Karpas-422 (cell line): ENCODE measurements at regions not wholly inside any gene's neighbourhood (a gene's known extent, or its start where the extent isn't known, plus 50 kb on each side); places are given as distances from the start of the nearest gene placed in this dataset.
"Not testable (repeated sequence)": the region's sequence is repeated elsewhere in the genome, so short reads cannot be mapped to it uniquely, and the experiment has no call there.

Source experiments
- DNase-seq: peaks from one replicate; pipeline ENCODE4 v3.0.0-alpha.2; 2015
- H2AFZ ChIP-seq: fragments of 200-600 bp; sonication (generic); 2 replicates; pipeline ENCODE4 v1.6.1; 2014; ENCODE audit warnings: antibody characterized with exemption, low read length, mixed read lengths
- H3K27ac ChIP-seq: fragments of 200-600 bp; sonication (generic); 2 replicates; pipeline ENCODE4 v1.5.1; 2014; ENCODE audit warnings: mild to moderate bottlenecking, low read length, moderate library complexity
- H3K27me3 ChIP-seq: fragments of 200-600 bp; sonication (generic); 2 replicates; pipeline ENCODE4 v1.6.1; 2014; ENCODE audit warnings: low read length, mixed read lengths
- H3K36me3 ChIP-seq: fragments of 200-600 bp; sonication (generic); 2 replicates; pipeline ENCODE4 v1.6.1; 2014; ENCODE audit warnings: low read length, mixed read lengths; ENCODE audit not compliant: insufficient read depth
- H3K4me1 ChIP-seq: fragments of 200-600 bp; sonication (generic); 2 replicates; pipeline ENCODE4 v1.6.1; 2014; ENCODE audit warnings: mild to moderate bottlenecking, low read length, mixed read lengths
- H3K4me2 ChIP-seq: fragments of 200-600 bp; sonication (generic); 2 replicates; pipeline ENCODE4 v1.6.1; 2014; ENCODE audit warnings: low read length, low read depth, mild to moderate bottlenecking; ENCODE audit not compliant: poor library complexity, severe bottlenecking
- H3K4me3 ChIP-seq: fragments of 200-600 bp; sonication (generic); 2 replicates; pipeline ENCODE4 v1.5.1; 2014; ENCODE audit warnings: mild to moderate bottlenecking, antibody characterized with exemption, low read length, mixed read lengths
- H3K79me2 ChIP-seq: fragments of 200-600 bp; sonication (generic); 2 replicates; pipeline ENCODE4 v1.6.1; 2014; ENCODE audit warnings: mild to moderate bottlenecking, low read length, mixed read lengths
- H3K9ac ChIP-seq: fragments of 200-600 bp; sonication (generic); 2 replicates; pipeline ENCODE4 v1.6.0; 2014; ENCODE audit warnings: low read length
- H3K9me2 ChIP-seq: fragments of 200-600 bp; sonication (generic), shearing (Covaris generic); replicated peaks from 2 replicates; pipeline ENCODE4 v1.6.0; 2014; ENCODE audit warnings: mild to moderate bottlenecking, low read length, moderate library complexity; ENCODE audit not compliant: insufficient read depth
- H3K9me3 ChIP-seq: fragments of 300-700, 200-600 bp; sonication (generic); 2 replicates; pipeline ENCODE4 v1.6.1; 2014; ENCODE audit warnings: low read length, mixed read lengths
- H4K20me1 ChIP-seq: fragments of 200-600 bp; sonication (generic); 2 replicates; pipeline ENCODE4 v1.6.1; 2014; ENCODE audit warnings: mild to moderate bottlenecking, antibody characterized with exemption, low read length, low read depth; ENCODE audit not compliant: insufficient read depth

GRCh38 chr12:20003252-20003651 is 365.1 kb upstream of the PDE3A start:
- no peak for DNase-seq
- H3K9ac ChIP-seq: no peak overlapping the region
- H3K4me3 ChIP-seq: no peak overlapping the region
- peaks cover 5% of the 10 kb centered on the region; the same call in 1 of the 2 replicates for H3K9me3 ChIP-seq
- no peak overlapping the region for H2AFZ ChIP-seq
- H3K27ac ChIP-seq: no peak overlapping the region
- no peaks in the 10 kb centered on the region for H3K27me3 ChIP-seq
- H3K36me3 ChIP-seq: no peaks in the 10 kb centered on the region
- no peaks in the 10 kb centered on the region for H4K20me1 ChIP-seq
- H3K79me2 ChIP-seq: no peaks in the 10 kb centered on the region
- no peak overlapping the region for H3K4me2 ChIP-seq
- no peaks in the 10 kb centered on the region for H3K4me1 ChIP-seq
- no peaks in the 10 kb centered on the region for H3K9me2 ChIP-seq

GRCh38 chr12:20004952-20005351 is 363.4 kb upstream of the PDE3A start:
- no peak overlapping the region for H3K4me3 ChIP-seq
- H4K20me1 ChIP-seq: no peaks in the 10 kb centered on the region
- no peak overlapping the region for H3K27ac ChIP-seq
- no peak overlapping the region for H2AFZ ChIP-seq
- no peak overlapping the region for H3K4me2 ChIP-seq
- peaks cover 8% of the 10 kb centered on the region; the same call in 1 of the 2 replicates for H3K9me3 ChIP-seq
- no peak for DNase-seq
- H3K9me2 ChIP-seq: no peaks in the 10 kb centered on the region
- no peaks in the 10 kb centered on the region for H3K79me2 ChIP-seq
- H3K36me3 ChIP-seq: no peaks in the 10 kb centered on the region
- no peaks in the 10 kb centered on the region for H3K4me1 ChIP-seq
- H3K27me3 ChIP-seq: no peaks in the 10 kb centered on the region
- no peak overlapping the region for H3K9ac ChIP-seq

- Histone ChIP-seq H2AFZ (no peak overlapping the region), H3K9me3 (peaks cover 12% of the 10 kb centered on the region), H3K4me2 (no peak overlapping the region), H3K4me3 (no peak overlapping the region), H3K79me2 (no peaks in the 10 kb centered on the region), H3K9me2 (no peaks in the 10 kb centered on the region), H3K27me3 (no peaks in the 10 kb centered on the region), H4K20me1 (no peaks in the 10 kb centered on the region), H3K27ac (no peak overlapping the region), H3K9ac (no peak overlapping the region), H3K36me3 (no peaks in the 10 kb centered on the region), H3K4me1 (no peaks in the 10 kb centered on the region)
- no peak for DNase-seq
These were observed 361.2 kb upstream of the PDE3A start for GRCh38 chr12:20006871-20007730.

GRCh38 chr12:20009965-20010364 is 358.4 kb upstream of the PDE3A start:
- H3K4me1 ChIP-seq, DNase-seq, H4K20me1 ChIP-seq: not testable (repeated sequence)

GRCh38 chr12:20011200-20011599 is 357.1 kb upstream of the PDE3A start:
- Histone ChIP-seq H3K4me3 (no peak overlapping the region), H2AFZ (no peak overlapping the region), H3K27me3 (no peaks in the 10 kb centered on the region), H3K79me2 (no peaks in the 10 kb centered on the region), H3K4me2 (no peak overlapping the region), H3K4me1 (no peaks in the 10 kb centered on the region), H3K9me3 (peaks cover 12% of the 10 kb centered on the region), H4K20me1 (no peaks in the 10 kb centered on the region), H3K36me3 (no peaks in the 10 kb centered on the region), H3K9ac (no peak overlapping the region), H3K27ac (no peak overlapping the region), H3K9me2 (no peaks in the 10 kb centered on the region)
- DNase-seq: no peak

More at GRCh38 chr12:20009965-20010364, 358.4 kb upstream of the PDE3A start:
- H3K9me2 ChIP-seq, H3K27ac ChIP-seq, H3K36me3 ChIP-seq, H3K27me3 ChIP-seq, H2AFZ ChIP-seq, H3K4me3 ChIP-seq, H3K79me2 ChIP-seq, H3K4me2 ChIP-seq, H3K9ac ChIP-seq: not testable (repeated sequence)
- peaks cover 12% of the 10 kb centered on the region for H3K9me3 ChIP-seq

GRCh38 chr12:20017802-20018201 is 350.5 kb upstream of the PDE3A start:
- no peaks in the 10 kb centered on the region for H3K36me3 ChIP-seq
- H3K4me2 ChIP-seq: no peak overlapping the region
- H3K27me3 ChIP-seq: no peaks in the 10 kb centered on the region
- DNase-seq: no peak
- H3K9me2 ChIP-seq: no peaks in the 10 kb centered on the region
- H4K20me1 ChIP-seq: no peaks in the 10 kb centered on the region
- peaks cover 2% of the 10 kb centered on the region; the same call in 1 of the 2 replicates for H3K9me3 ChIP-seq
- no peak overlapping the region for H3K4me3 ChIP-seq
- no peak overlapping the region for H3K9ac ChIP-seq
- H3K4me1 ChIP-seq: no peaks in the 10 kb centered on the region
- no peaks in the 10 kb centered on the region for H3K79me2 ChIP-seq
- no peak overlapping the region for H2AFZ ChIP-seq
- no peak overlapping the region for H3K27ac ChIP-seq

GRCh38 chr12:20018406-20018805 is 349.9 kb upstream of the PDE3A start:
- H2AFZ ChIP-seq: no peak overlapping the region

GRCh38 chr12:20024194-20024593 is 344.1 kb upstream of the PDE3A start:
- no peak for DNase-seq
- no peak overlapping the region for H3K4me2 ChIP-seq

More at GRCh38 chr12:20018406-20018805, 349.9 kb upstream of the PDE3A start:
- no peak overlapping the region for H3K4me2 ChIP-seq
- H3K27ac ChIP-seq: no peak overlapping the region
- no peaks in the 10 kb centered on the region for H3K9me2 ChIP-seq
- DNase-seq: no peak
- peaks cover 2% of the 10 kb centered on the region; the same call in 1 of the 2 replicates for H3K9me3 ChIP-seq
- H3K79me2 ChIP-seq: no peaks in the 10 kb centered on the region
- no peaks in the 10 kb centered on the region for H4K20me1 ChIP-seq
- H3K4me3 ChIP-seq: no peak overlapping the region
- H3K9ac ChIP-seq: no peak overlapping the region
- H3K36me3 ChIP-seq: no peaks in the 10 kb centered on the region
- no peaks in the 10 kb centered on the region for H3K27me3 ChIP-seq
- H3K4me1 ChIP-seq: no peaks in the 10 kb centered on the region

More at GRCh38 chr12:20024194-20024593, 344.1 kb upstream of the PDE3A start:
- H3K36me3 ChIP-seq: no peaks in the 10 kb centered on the region
- no peaks in the 10 kb centered on the region for H3K27me3 ChIP-seq
- no peaks in the 10 kb centered on the region for H3K9me3 ChIP-seq
- H3K27ac ChIP-seq: no peak overlapping the region
- H3K79me2 ChIP-seq: no peaks in the 10 kb centered on the region
- H3K9me2 ChIP-seq: no peaks in the 10 kb centered on the region
- no peaks in the 10 kb centered on the region for H4K20me1 ChIP-seq
- no peak overlapping the region for H3K4me3 ChIP-seq
- no peaks in the 10 kb centered on the region for H3K4me1 ChIP-seq
- no peak overlapping the region for H3K9ac ChIP-seq
- no peak overlapping the region for H2AFZ ChIP-seq
